Neural cell (in vitro differentiated cells): ENCODE measurements at regions not wholly inside any gene's neighbourhood (a gene's known extent, or its start where the extent isn't known, plus 50 kb on each side); places are given as distances from the start of the nearest gene placed in this dataset.

Experiments
- CTCF ChIP-seq: fragments of 450-650 bp; IDR thresholded peaks from 2 replicates; pipeline ENCODE4 v1.5.1; 2014; ENCODE audit warnings: antibody characterized with exemption, mild to moderate bottlenecking, moderate library complexity; ENCODE audit not compliant: poor library complexity, severe bottlenecking
- EP300 ChIP-seq: fragments of 450-650 bp; conservative IDR thresholded peaks from 2 replicates; pipeline ENCODE4 v1.6.1; 2014; ENCODE audit warnings: antibody characterized with exemption, mild to moderate bottlenecking, moderate library complexity; ENCODE audit not compliant: poor library complexity, severe bottlenecking
- EZH2 ChIP-seq: fragments of 200-600, 300-800 bp; shearing (Covaris generic), sonication (generic); IDR thresholded peaks from 2 replicates; pipeline ENCODE4 v1.6.1; 2014; ENCODE audit warnings: antibody characterized with exemption, low read length, borderline replicate concordance, mild to moderate bottlenecking; ENCODE audit not compliant: insufficient read depth, poor library complexity, severe bottlenecking
- POLR2AphosphoS5 ChIP-seq: IDR thresholded peaks from 2 replicates; pipeline ENCODE4 v1.6.1; 2012
- REST ChIP-seq: IDR thresholded peaks from 2 replicates; pipeline ENCODE4 v1.6.1; 2012; ENCODE audit warnings: borderline replicate concordance
- TAF1 ChIP-seq: IDR thresholded peaks from 2 replicates; pipeline ENCODE4 v1.6.1; 2012; ENCODE audit warnings: low read depth

- TF ChIP-seq REST: no peak
- TF ChIP-seq EZH2: no peak
- no peak for TF ChIP-seq CTCF
- no peak for TF ChIP-seq EP300
- TF ChIP-seq POLR2AphosphoS5: no peak
- no peak for TF ChIP-seq TAF1
These were observed 297.9 kb downstream of the GATA3 start for GRCh38 chr10:8352171-8353075.
